HFF-Myc (cell line): ENCODE measurements at regions not wholly inside any gene's neighbourhood (a gene's known extent, or its start where the extent isn't known, plus 50 kb on each side); places are given as distances from the start of the nearest gene placed in this dataset.

Source experiments
- DNase-seq: peaks from one replicate; pipeline ENCODE4 v3.0.0-alpha.2; 2011; ENCODE audit warnings: low read depth; ENCODE audit errors: extremely low read depth
- H3K4me3 ChIP-seq: replicated peaks from 2 replicates; pipeline ENCODE4 v1.5.1; 2011; ENCODE audit warnings: low read depth, mild to moderate bottlenecking, control low read depth, low read length
- CTCF ChIP-seq: IDR thresholded peaks from 2 replicates; pipeline ENCODE4 v1.5.1; 2012; ENCODE audit warnings: mild to moderate bottlenecking, low read depth, low read length, control low read depth; ENCODE audit errors: missing control alignments

- H3K4me3 ChIP-seq = no peak overlapping the region
- no peak for DNase-seq
- no peak for TF ChIP-seq CTCF
These were observed 1285.9 kb upstream of the CELF4 start for GRCh38 chr18:38851526-38851925.

- H3K4me3 ChIP-seq = no peak overlapping the region
- TF ChIP-seq CTCF = no peak
- DNase-seq = no peak
These were observed 1281.7 kb upstream of the CELF4 start for GRCh38 chr18:38847326-38847725.

- DNase-seq = no peak
- no peak overlapping the region for H3K4me3 ChIP-seq
- no peak for TF ChIP-seq CTCF
These were observed 1277.7 kb upstream of the CELF4 start for GRCh38 chr18:38843291-38843690.

GRCh38 chr18:38826247-38826646 is 1260.6 kb upstream of the CELF4 start:
- TF ChIP-seq CTCF = no peak
- H3K4me3 ChIP-seq = no peak overlapping the region
- no peak for DNase-seq

GRCh38 chr18:38811209-38811608 is 1245.6 kb upstream of the CELF4 start:
- DNase-seq = no peak
- no peak for TF ChIP-seq CTCF
- H3K4me3 ChIP-seq = no peak overlapping the region

GRCh38 chr18:38810789-38811188 is 1245.2 kb upstream of the CELF4 start:
- TF ChIP-seq CTCF = no peak
- no peak for DNase-seq
- H3K4me3 ChIP-seq = no peak overlapping the region

GRCh38 chr18:38807915-38808314 is 1242.3 kb upstream of the CELF4 start:
- no peak for DNase-seq
- no peak for TF ChIP-seq CTCF

More at GRCh38 chr18:38807915-38808314, 1242.3 kb upstream of the CELF4 start:
- H3K4me3 ChIP-seq = no peak overlapping the region
